GM19238 (cell line): ENCODE measurements at regions not wholly inside any gene's neighbourhood (a gene's known extent, or its start where the extent isn't known, plus 50 kb on each side); places are given as distances from the start of the nearest gene placed in this dataset.

Source experiments
- DNase-seq: peaks from one replicate; pipeline ENCODE4 v3.0.0; 2011; ENCODE audit warnings: low spot score; ENCODE audit not compliant: insufficient read length

- no peak for DNase-seq
Observed at GRCh38 chr1:61627365-61627764, 97.6 kb downstream of the TM2D1 start.

- no peak for DNase-seq
Observed at GRCh38 chr1:61626816-61627215, 98.1 kb downstream of the TM2D1 start.

GRCh38 chr1:61623852-61624251, 101.1 kb downstream of the TM2D1 start:
- no peak for DNase-seq

- DNase-seq: no peak
Observed at GRCh38 chr1:61620536-61620935, 104.4 kb downstream of the TM2D1 start.

- DNase-seq: no peak
Observed at GRCh38 chr1:61618755-61619154, 106.2 kb downstream of the TM2D1 start.

- no peak for DNase-seq
Observed at GRCh38 chr1:61618193-61618592, 106.7 kb downstream of the TM2D1 start.

- no peak for DNase-seq
Observed at GRCh38 chr1:61616830-61617229, 108.1 kb downstream of the TM2D1 start.

- DNase-seq: no peak
Observed at GRCh38 chr1:61612602-61613001, 112.3 kb downstream of the TM2D1 start.

GRCh38 chr1:61609040-61609439, 115.9 kb downstream of the TM2D1 start:
- DNase-seq: no peak

- no peak for DNase-seq
Observed at GRCh38 chr1:61607448-61607847, 117.5 kb downstream of the TM2D1 start.

GRCh38 chr1:61606448-61607312, 118.3 kb downstream of the TM2D1 start:
- DNase-seq: no peak

- DNase-seq: no peak
Observed at GRCh38 chr1:61605607-61606321, 119.2 kb downstream of the TM2D1 start.

- DNase-seq: no peak
Observed at GRCh38 chr1:61604684-61605083, 120.3 kb downstream of the TM2D1 start.

- DNase-seq: no peak
Observed at GRCh38 chr1:61604261-61604660, 120.7 kb downstream of the TM2D1 start.

GRCh38 chr1:61602663-61603062, 122.3 kb downstream of the TM2D1 start:
- DNase-seq: no peak

- no peak for DNase-seq
Observed at GRCh38 chr1:61597601-61598000, 127.3 kb downstream of the TM2D1 start.

GRCh38 chr1:61593331-61593730, 131.6 kb downstream of the TM2D1 start:
- no peak for DNase-seq

- DNase-seq: no peak
Observed at GRCh38 chr1:61591351-61591750, 133.6 kb downstream of the TM2D1 start.

GRCh38 chr1:61588736-61589672, 135.9 kb downstream of the TM2D1 start:
- DNase-seq: peak; percentile 32

GRCh38 chr1:61585714-61586113, 139.2 kb downstream of the TM2D1 start:
- DNase-seq: no peak

GRCh38 chr1:61583703-61584102, 141.2 kb downstream of the TM2D1 start:
- no peak for DNase-seq

- DNase-seq: no peak
Observed at GRCh38 chr1:61581251-61581650, 143.7 kb downstream of the TM2D1 start.
